ENCODE measurements at regions not wholly inside any gene's neighbourhood (a gene's known extent, or its start where the extent isn't known, plus 50 kb on each side); places are given as distances from the start of the nearest gene placed in this dataset.

GRCh38 chr2:45168711-45169338 is 159.6 kb upstream of the SIX2 start:
- peak; percentile 38 to 63 for DNase-seq (ENCODE audit: low read depth in 1 of 2, low spot score in 1 of 2)
- in situ Hi-C loops (cut with HindIII; ENCODE audit: low pct_unique_long_range_greater_than_20kb, low sequenced_read_pairs) = no loop called here
- no peak for TF ChIP-seq JUND (IDR thresholded peaks at IDR 0.05; ENCODE audit: low read depth)

DNA sequence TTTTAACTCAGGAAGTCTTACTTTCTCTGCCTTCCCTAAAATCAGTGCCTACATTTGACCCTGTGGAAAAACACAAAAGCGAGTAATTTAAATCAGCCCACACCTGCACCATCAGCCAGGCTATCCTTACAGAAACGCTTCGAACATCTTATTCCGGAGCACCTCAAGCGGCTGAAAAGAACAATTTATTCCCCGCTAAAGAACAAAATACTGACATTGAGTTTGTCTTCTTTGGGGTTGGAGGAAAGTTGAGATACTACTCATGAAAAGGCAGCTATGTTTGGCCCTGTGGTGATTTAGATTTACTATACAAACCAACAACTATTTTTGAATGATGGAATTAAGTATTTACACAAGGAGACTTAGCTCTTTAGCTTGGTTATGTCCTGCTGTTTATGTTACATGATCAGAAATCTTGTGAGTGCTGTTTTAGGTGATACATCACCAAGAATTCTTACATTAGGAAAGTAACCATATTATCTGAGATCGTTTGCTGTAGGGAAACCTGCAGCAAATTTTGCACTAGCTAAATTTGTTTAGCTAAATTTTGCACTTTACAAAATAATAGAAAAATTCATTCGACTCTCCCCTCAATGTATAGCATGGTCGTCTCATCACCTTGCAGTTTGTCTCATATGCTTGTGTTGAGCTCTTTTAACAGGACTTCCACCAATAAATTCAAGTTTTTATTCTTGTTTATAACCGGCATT is 158.8 kb upstream of the SIX2 start:
- no peak for TF ChIP-seq JUND (IDR thresholded peaks at IDR 0.05; ENCODE audit: low read depth)
- in situ Hi-C loops (cut with HindIII; ENCODE audit: low pct_unique_long_range_greater_than_20kb, low sequenced_read_pairs) = no loop called here
- no peak for DNase-seq (ENCODE audit: low read depth in 1 of 2, low spot score in 1 of 2)

DNA sequence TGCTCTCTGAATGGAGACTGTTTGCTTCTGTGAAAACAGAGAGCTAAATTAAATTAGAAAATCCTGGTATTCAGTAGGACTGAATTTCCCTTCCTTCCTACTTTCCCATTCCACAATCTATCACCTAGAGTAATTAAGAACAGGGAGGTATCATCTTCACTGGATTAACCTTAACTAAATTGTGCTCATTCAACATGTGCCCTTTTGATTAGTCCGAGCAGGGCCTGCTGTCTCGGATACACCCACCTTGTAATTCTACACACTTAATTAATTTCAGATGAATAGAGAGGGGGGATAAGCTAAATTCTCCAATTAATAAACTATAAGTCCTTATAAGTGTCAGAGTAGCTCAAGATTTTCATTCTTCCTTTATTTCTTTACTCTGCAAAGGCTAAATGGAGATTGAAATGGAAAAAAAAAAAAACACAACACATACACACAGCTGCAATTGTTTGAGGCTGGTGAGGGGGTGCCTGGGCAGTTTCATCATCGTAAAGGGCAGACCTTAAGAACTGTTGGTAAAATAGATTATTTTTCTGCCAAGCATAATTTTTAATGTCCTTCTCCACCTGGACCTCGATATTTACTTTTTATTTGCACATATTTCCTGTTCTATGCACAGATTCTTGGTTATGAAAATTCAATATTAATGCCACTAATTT is 157.1 kb upstream of the SIX2 start:
- no peak for DNase-seq (ENCODE audit: low read depth in 1 of 2, low spot score in 1 of 2)
- in situ Hi-C loops (cut with HindIII; ENCODE audit: low pct_unique_long_range_greater_than_20kb, low sequenced_read_pairs) = no loop called here
- TF ChIP-seq JUND (IDR thresholded peaks at IDR 0.05; ENCODE audit: low read depth) = no peak

DNA sequence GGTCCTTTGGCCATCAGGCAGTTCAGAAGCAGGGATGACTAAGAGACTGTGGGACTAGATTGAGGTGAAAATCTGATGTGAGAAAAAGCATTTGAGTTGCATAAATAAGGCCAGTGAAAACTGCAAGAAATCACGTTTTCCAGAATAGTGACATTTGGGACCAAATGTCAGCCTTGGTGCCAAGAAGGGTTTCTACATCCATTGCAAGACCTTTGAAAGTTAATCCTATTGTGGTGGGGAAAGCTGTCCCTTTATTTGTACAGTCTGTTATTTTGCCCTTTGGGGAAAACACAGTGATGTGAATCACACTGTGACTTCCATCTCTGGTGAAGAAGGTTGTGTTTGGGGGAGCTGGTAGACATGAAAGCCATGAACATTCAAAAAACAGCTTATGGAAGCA is 153.5 kb upstream of the SIX2 start:
- no peak for DNase-seq (ENCODE audit: low read depth in 1 of 2, low spot score in 1 of 2)
- TF ChIP-seq JUND (IDR thresholded peaks at IDR 0.05; ENCODE audit: low read depth) = no peak
- in situ Hi-C loops (cut with HindIII; ENCODE audit: low pct_unique_long_range_greater_than_20kb, low sequenced_read_pairs) = no loop called here

DNA sequence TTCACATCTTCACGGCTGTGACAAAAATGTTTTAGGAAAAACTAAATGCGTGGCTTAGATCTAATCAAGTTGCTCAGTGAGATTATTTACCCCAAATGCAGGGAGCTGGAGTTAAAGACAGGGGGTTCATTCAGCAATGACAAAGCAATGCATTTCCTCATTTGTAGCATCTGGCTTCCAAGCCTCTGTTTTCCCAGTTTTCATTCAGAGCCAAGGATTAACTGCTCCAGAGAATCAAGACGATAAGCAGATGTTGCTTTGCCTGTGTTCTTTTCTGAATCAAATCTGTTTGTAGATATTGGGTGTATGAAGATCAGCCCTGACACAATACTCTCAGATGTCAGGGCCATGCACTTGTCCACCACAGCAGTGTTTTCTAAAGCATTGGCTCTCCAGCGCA is 147.4 kb upstream of the SIX2 start:
- no peak for DNase-seq (ENCODE audit: low read depth in 1 of 2, low spot score in 1 of 2)
- in situ Hi-C loops (cut with HindIII; ENCODE audit: low pct_unique_long_range_greater_than_20kb, low sequenced_read_pairs) = no loop called here
- TF ChIP-seq JUND (IDR thresholded peaks at IDR 0.05; ENCODE audit: low read depth) = no peak

GRCh38 chr2:45154606-45155155 is 145.4 kb upstream of the SIX2 start:
- TF ChIP-seq JUND (IDR thresholded peaks at IDR 0.05; ENCODE audit: low read depth) = no peak
- no peak for DNase-seq (ENCODE audit: low read depth in 1 of 2, low spot score in 1 of 2)

GRCh38 chr2:45154144-45154543 is 144.9 kb upstream of the SIX2 start:
- DNase-seq (ENCODE audit: low read depth in 1 of 2, low spot score in 1 of 2) = no peak
- in situ Hi-C loops (cut with HindIII; ENCODE audit: low pct_unique_long_range_greater_than_20kb, low sequenced_read_pairs) = no loop called here
- no peak for TF ChIP-seq JUND (IDR thresholded peaks at IDR 0.05; ENCODE audit: low read depth)

More at GRCh38 chr2:45154606-45155155, 145.4 kb upstream of the SIX2 start:
- in situ Hi-C loops (cut with HindIII; ENCODE audit: low pct_unique_long_range_greater_than_20kb, low sequenced_read_pairs) = no loop called here

- DNase-seq (ENCODE audit: low read depth in 1 of 2, low spot score in 1 of 2) = no peak
- TF ChIP-seq JUND (IDR thresholded peaks at IDR 0.05; ENCODE audit: low read depth) = no peak
Observed at GRCh38 chr2:45153121-45153520, 143.9 kb upstream of the SIX2 start.

DNA sequence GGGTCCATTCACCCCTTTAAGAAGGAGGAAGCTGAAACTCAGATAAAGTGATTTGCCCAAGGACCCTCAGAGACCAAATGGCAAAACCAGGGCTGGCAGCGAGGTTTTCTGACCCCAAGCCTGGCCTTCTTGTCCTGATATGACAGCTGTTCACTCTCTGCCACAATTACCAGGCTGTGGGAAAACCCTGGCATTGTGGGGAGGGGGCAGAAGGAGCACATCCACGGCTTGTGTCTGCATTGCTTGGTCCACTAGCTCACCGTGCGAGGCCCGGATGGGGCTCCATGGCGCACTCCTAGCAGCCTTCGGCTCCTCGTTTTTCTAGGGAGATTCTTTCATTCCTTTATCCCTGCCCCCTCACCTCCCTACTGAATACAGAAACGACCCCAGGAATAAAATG is 143.4 kb upstream of the SIX2 start:
- in situ Hi-C loops (cut with HindIII; ENCODE audit: low pct_unique_long_range_greater_than_20kb, low sequenced_read_pairs) = no loop called here

More at GRCh38 chr2:45153121-45153520, 143.9 kb upstream of the SIX2 start:
- in situ Hi-C loops (cut with HindIII; ENCODE audit: low pct_unique_long_range_greater_than_20kb, low sequenced_read_pairs) = no loop called here

DNA sequence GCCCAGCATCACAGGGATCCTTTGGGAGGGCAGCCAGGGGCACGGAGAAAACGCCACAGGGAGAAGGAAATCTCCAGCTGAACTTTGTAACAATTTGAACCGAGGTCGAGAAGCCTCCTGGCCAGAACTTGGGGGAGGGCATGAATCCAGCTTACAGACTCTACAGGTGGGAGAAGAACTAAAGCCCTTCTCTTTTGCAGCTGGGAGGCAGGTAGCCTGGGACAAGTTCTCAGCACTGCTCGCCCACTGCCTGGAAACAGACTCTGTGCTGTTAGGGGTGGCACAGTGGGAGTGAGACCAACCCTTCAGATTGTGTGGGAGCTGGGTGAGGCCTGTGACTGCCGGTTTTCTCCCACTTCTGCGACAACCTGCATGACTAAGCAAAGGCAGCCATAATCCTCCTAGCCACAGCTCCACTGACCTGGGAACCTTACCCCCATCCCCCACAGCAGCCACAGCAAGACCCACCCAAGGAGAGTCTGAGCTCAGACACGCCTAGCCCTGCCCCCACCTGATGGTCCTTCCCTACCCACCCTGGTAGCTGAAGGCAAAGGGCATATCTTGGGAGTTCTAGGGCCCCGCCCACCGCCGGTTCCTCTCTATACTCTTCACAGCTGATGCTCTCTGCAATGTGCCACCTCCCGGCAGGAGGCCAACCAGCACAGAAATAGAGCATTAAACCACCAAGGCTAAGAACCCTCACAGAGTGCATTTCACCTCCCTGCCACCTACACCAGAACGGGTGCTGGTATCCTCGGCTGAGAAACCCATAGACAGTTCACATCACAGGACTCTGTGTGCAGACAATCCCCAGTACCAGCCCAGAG is 136.0 kb upstream of the SIX2 start:
- in situ Hi-C loops (cut with HindIII; ENCODE audit: low pct_unique_long_range_greater_than_20kb, low sequenced_read_pairs) = no loop called here
- TF ChIP-seq JUND (IDR thresholded peaks at IDR 0.05; ENCODE audit: low read depth) = no peak
- no peak for DNase-seq (ENCODE audit: low read depth in 1 of 2, low spot score in 1 of 2)

More for the DNA sequence above, 143.4 kb upstream of the SIX2 start:
- no peak for DNase-seq (ENCODE audit: low read depth in 1 of 2, low spot score in 1 of 2)
- TF ChIP-seq JUND (IDR thresholded peaks at IDR 0.05; ENCODE audit: low read depth) = no peak

- DNase-seq (ENCODE audit: low read depth in 1 of 2, low spot score in 1 of 2) = no peak
- TF ChIP-seq JUND (IDR thresholded peaks at IDR 0.05; ENCODE audit: low read depth) = no peak
- in situ Hi-C loops (cut with HindIII; ENCODE audit: low pct_unique_long_range_greater_than_20kb, low sequenced_read_pairs) = no loop called here
Observed at GRCh38 chr2:45141883-45142866, 132.9 kb upstream of the SIX2 start.

All from T47D (cell line).